C4-2B (cell line): ENCODE measurements at regions not wholly inside any gene's neighbourhood (a gene's known extent, or its start where the extent isn't known, plus 50 kb on each side); places are given as distances from the start of the nearest gene placed in this dataset.
"Not testable (repeated sequence)": the region's sequence is repeated elsewhere in the genome, so short reads cannot be mapped to it uniquely, and the experiment has no call there.

Experiments
- ZFX ChIP-seq: fragments of 450-650 bp; IDR thresholded peaks from 2 replicates; pipeline ENCODE4 v1.6.1; 2017
- TF ChIP-seq, protein P1 (sequence below): fragments of 450-650 bp; conservative IDR thresholded peaks from 2 replicates; pipeline ENCODE4 v1.5.1; 2017; ENCODE audit warnings: mild to moderate bottlenecking

DNA sequence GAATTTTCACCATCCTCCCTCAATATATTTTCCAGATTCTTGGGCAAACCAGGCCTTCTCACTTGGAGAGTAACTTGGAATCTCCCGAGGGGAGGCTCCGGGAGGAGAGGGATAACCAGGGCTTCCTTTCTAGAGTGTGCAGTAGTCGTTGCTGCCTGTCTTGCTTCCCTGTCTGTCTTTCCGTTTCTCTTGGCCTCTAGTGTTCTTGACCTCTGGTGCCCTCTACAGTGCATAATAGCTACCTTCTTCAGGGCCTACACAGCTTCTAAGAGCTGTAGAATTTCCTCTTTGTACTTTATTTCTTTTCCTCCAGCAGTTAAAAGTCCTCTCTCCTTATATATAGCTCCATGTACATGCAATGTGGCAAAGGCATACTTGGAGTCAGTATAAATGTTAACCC is 339.8 kb upstream of the TGIF2LX start:
- TF ChIP-seq, protein P1, sequence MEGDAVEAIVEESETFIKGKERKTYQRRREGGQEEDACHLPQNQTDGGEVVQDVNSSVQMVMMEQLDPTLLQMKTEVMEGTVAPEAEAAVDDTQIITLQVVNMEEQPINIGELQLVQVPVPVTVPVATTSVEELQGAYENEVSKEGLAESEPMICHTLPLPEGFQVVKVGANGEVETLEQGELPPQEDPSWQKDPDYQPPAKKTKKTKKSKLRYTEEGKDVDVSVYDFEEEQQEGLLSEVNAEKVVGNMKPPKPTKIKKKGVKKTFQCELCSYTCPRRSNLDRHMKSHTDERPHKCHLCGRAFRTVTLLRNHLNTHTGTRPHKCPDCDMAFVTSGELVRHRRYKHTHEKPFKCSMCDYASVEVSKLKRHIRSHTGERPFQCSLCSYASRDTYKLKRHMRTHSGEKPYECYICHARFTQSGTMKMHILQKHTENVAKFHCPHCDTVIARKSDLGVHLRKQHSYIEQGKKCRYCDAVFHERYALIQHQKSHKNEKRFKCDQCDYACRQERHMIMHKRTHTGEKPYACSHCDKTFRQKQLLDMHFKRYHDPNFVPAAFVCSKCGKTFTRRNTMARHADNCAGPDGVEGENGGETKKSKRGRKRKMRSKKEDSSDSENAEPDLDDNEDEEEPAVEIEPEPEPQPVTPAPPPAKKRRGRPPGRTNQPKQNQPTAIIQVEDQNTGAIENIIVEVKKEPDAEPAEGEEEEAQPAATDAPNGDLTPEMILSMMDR, result not testable (repeated sequence)
- not testable (repeated sequence) for TF ChIP-seq ZFX
